H1 (cell line): ENCODE measurements at regions not wholly inside any gene's neighbourhood (a gene's known extent, or its start where the extent isn't known, plus 50 kb on each side); places are given as distances from the start of the nearest gene placed in this dataset.

Experiments used
- CHD1 ChIP-seq: IDR thresholded peaks from 2 replicates; pipeline ENCODE4 v1.6.1; 2012; ENCODE audit warnings: low read depth, low read length, improper control_type of control experiment
- GABPA ChIP-seq: IDR thresholded peaks from 2 replicates; pipeline ENCODE4 v1.6.1; 2011; ENCODE audit warnings: mild to moderate bottlenecking, low read length, moderate library complexity, borderline replicate concordance; ENCODE audit not compliant: insufficient read depth
- KDM5A ChIP-seq: fragments of 200-600 bp; IDR thresholded peaks from 2 replicates; pipeline ENCODE4 v1.7.1; 2012; ENCODE audit warnings: mild to moderate bottlenecking, low read length, inconsistent platforms, mixed read lengths
- TF ChIP-seq, protein P1 (sequence below): IDR thresholded peaks from 2 replicates; pipeline ENCODE4 v1.6.1; 2012; ENCODE audit warnings: low read length, inconsistent platforms
- TF ChIP-seq, protein P2 (sequence below): IDR thresholded peaks from 2 replicates; pipeline ENCODE4 v1.6.1; 2012; ENCODE audit warnings: inconsistent platforms

DNA sequence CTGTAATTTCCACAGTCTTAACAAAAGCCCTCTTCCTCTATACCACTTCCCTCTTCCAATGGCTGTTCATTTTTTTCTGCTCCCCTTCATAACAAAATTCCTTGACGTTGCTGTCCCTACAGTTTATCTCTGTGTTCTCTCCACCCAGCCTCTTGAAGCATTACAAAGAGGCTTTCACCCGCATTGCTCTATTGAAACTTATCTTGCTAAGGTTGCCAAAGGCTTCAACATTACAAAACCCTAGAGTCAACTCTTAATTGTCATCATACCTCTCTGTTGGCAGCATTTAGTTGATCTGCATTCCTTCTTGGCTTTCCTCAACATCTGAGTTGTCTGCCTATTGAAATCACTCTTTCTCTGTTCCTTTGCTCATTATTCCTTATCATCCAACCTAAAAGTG, 1055.7 kb downstream of the JRKL start (continued):
- TF ChIP-seq GABPA = no peak
- TF ChIP-seq, protein P1, sequence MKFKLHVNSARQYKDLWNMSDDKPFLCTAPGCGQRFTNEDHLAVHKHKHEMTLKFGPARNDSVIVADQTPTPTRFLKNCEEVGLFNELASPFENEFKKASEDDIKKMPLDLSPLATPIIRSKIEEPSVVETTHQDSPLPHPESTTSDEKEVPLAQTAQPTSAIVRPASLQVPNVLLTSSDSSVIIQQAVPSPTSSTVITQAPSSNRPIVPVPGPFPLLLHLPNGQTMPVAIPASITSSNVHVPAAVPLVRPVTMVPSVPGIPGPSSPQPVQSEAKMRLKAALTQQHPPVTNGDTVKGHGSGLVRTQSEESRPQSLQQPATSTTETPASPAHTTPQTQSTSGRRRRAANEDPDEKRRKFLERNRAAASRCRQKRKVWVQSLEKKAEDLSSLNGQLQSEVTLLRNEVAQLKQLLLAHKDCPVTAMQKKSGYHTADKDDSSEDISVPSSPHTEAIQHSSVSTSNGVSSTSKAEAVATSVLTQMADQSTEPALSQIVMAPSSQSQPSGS = no peak
- TF ChIP-seq, protein P2, sequence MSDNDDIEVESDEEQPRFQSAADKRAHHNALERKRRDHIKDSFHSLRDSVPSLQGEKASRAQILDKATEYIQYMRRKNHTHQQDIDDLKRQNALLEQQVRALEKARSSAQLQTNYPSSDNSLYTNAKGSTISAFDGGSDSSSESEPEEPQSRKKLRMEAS = no peak
- TF ChIP-seq CHD1 = no peak
- TF ChIP-seq KDM5A = no peak
